GM10248 (cell line): ENCODE measurements at regions not wholly inside any gene's neighbourhood (a gene's known extent, or its start where the extent isn't known, plus 50 kb on each side); places are given as distances from the start of the nearest gene placed in this dataset.
A peak's percentile ranks its signal among the peaks of the same experiment; 100 is the strongest.

ENCODE experiments used
- CTCF ChIA-PET: fragments of 300-600 bp; sonication (Branson Sonifier 250); formaldehyde crosslinking; extraction: SDS; loops from one replicate; lab custom pipeline; 2021; ENCODE audit warnings: antibody characterized with exemption; lab: Yijun Ruan, JAX
- POLR2A ChIA-PET: fragments of 350-650 bp; sonication (Branson Sonifier 250); formaldehyde crosslinking; extraction: SDS; loops from one replicate; lab custom pipeline; 2020; ENCODE audit warnings: antibody characterized with exemption; lab: Yijun Ruan, JAX
- DNase-seq: peaks from one replicate; pipeline ENCODE4 v3.0.0; 2012; ENCODE audit errors: extremely low spot score
- CTCF ChIP-seq: IDR thresholded peaks from 2 replicates; pipeline ENCODE4 v1.5.1; 2012; ENCODE audit warnings: mild to moderate bottlenecking, low read depth; ENCODE audit errors: extremely low read depth, missing control alignments, control extremely low read depth

GRCh38 chr6:15775076-15775634, 112.3 kb upstream of the DTNBP1 start:
- ChIA-PET POLR2A (no interaction called here), CTCF (interaction anchor here (0.9 to 1.3 kb wide), 2 partner anchors 10 to 408 kb away, joined by 3 read pairs; no protein-coding TSS in a partner anchor)
- no peak for TF ChIP-seq CTCF
- DNase-seq: no peak

DNA sequence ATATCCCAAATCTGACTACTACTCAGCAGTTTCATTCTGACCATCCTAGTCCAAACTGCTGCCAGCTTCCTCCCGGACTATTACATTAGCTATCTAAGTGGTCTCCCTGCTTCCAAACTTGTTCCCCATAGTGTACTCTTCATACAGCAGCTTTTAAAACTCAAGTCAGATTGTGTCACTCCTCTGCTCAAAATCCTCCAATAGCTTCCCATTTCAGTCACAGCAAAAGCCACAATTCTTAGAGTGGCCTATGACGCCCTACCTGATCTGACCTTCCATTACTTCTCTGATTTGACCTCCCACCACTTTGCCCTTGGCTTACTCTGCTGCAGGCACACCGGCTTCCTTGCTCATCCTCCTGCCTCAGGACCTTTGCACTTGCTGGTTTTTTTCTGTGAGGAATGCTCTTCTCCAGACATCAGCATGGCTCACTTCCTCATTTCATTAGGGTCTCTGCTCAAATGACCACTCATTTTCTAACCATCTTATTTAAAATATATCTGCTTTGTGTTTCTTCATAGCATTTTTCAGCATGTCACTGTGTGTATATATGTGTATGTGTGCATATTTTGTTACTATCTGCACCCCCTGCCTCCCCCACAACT, 111.1 kb upstream of the DTNBP1 start:
- DNase-seq: no peak
- POLR2A ChIA-PET: no interaction called here
- no peak for TF ChIP-seq CTCF
- CTCF ChIA-PET: interaction anchor here (1.1 kb wide), 1 partner anchor 83 kb away, joined by 3 read pairs; no protein-coding TSS in a partner anchor

DNA sequence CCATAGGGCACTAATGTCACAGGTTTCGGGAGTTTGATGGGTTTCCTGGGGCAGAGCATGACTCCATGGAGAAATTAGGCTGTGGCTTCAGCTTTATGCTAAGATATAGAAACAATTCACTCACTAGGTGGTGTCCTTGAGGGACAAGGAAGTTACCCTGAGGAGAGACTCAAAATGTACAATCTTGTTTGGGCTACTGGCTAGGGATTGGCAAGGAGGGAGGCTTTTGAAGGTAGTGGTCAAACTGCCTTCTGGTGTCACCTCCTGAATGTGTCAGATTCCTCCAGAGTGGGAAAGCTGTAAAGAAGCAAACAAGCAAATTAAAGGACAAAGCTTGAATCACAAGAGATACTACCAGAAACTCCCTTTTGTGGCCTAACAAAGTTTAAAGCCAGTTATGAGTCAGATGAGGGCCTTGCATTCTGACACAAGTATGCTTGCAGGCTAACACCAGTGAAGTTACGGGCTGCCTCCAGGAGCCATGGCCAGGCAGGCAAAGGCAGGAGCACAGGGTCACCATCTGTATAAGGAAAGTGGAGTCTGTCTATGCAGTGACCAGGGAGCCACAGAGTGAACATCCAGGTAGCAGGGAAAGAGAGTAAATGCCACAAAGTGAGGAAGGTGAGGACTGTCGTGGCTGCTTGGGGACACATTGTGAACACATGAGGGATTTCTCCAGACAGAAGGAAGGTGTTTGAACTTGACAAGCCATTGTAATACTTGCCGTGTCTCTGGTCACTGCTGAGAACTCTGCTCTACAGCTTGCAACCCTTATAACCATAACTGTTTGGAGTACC, 107.7 kb upstream of the DTNBP1 start:
- ChIA-PET POLR2A (no interaction called here), CTCF (interaction anchor here (1.2 to 3.9 kb wide), 9 partner anchors 10 to 413 kb away, joined by 3 to 17 read pairs (median 4); no protein-coding TSS in a partner anchor)
- TF ChIP-seq CTCF: peak; percentile 24
- peak; percentile 51 for DNase-seq

GRCh38 chr6:15769511-15770018, 106.7 kb upstream of the DTNBP1 start:
- POLR2A ChIA-PET: no interaction called here
- no peak for TF ChIP-seq CTCF
- no peak for DNase-seq
- CTCF ChIA-PET: interaction anchor here (1.0 to 3.9 kb wide), 11 partner anchors 8 to 436 kb away, joined by 3 to 17 read pairs (median 3); no protein-coding TSS in a partner anchor

GRCh38 chr6:15768999-15769398, 106.2 kb upstream of the DTNBP1 start:
- POLR2A ChIA-PET: no interaction called here
- no peak for TF ChIP-seq CTCF
- CTCF ChIA-PET: interaction anchor here (0.8 to 3.9 kb wide), 10 partner anchors 9 to 437 kb away, joined by 3 to 17 read pairs (median 4); no protein-coding TSS in a partner anchor
- DNase-seq: no peak

- CTCF ChIA-PET: interaction anchor here (1.0 kb wide), 1 partner anchor 16 kb away, joined by 3 read pairs; no protein-coding TSS in a partner anchor
- POLR2A ChIA-PET: no interaction called here
- TF ChIP-seq CTCF: no peak
- DNase-seq: no peak
Observed at GRCh38 chr6:15763837-15764236, 101.0 kb upstream of the DTNBP1 start.
